ENCODE measurements at regions not wholly inside any gene's neighbourhood (a gene's known extent, or its start where the extent isn't known, plus 50 kb on each side); places are given as distances from the start of the nearest gene placed in this dataset.

DNA sequence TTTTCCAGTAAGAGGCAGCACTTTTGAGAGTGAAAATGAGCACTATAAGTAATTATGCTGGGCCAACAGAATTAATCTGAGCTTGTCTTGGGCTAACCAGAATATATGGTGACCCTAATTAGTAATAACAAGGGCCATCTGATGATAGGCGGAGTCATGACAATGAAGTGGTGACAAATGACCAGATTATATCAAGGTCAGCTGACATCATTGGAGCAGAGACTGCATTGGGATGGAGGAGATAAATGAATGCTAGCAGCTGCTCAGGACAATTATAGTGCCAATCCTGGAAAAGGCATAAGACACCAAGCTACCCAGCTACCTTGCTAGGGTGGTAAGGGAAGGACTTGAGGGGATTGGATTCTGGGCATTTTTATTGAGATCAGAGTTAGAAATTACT, 1548.7 kb downstream of the RPA4 start:
- TF ChIP-seq, protein P1, sequence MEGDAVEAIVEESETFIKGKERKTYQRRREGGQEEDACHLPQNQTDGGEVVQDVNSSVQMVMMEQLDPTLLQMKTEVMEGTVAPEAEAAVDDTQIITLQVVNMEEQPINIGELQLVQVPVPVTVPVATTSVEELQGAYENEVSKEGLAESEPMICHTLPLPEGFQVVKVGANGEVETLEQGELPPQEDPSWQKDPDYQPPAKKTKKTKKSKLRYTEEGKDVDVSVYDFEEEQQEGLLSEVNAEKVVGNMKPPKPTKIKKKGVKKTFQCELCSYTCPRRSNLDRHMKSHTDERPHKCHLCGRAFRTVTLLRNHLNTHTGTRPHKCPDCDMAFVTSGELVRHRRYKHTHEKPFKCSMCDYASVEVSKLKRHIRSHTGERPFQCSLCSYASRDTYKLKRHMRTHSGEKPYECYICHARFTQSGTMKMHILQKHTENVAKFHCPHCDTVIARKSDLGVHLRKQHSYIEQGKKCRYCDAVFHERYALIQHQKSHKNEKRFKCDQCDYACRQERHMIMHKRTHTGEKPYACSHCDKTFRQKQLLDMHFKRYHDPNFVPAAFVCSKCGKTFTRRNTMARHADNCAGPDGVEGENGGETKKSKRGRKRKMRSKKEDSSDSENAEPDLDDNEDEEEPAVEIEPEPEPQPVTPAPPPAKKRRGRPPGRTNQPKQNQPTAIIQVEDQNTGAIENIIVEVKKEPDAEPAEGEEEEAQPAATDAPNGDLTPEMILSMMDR (IDR thresholded peaks at IDR 0.05 in 2 of 3, conservative IDR thresholded peaks at IDR 0.05 in 1 of 3; ENCODE audit: insufficient read depth in 2 of 3, low read depth in 1 of 3, low read length in 3 of 3), result no peak
- no peak for TF ChIP-seq FOXM1 (IDR thresholded peaks at IDR 0.05; ENCODE audit: low read depth)
- no peak for TF ChIP-seq FOXM1 (CRISPR knock-in tag; IDR thresholded peaks at IDR 0.05; ENCODE audit: low read depth)
- TF ChIP-seq, protein P2, sequence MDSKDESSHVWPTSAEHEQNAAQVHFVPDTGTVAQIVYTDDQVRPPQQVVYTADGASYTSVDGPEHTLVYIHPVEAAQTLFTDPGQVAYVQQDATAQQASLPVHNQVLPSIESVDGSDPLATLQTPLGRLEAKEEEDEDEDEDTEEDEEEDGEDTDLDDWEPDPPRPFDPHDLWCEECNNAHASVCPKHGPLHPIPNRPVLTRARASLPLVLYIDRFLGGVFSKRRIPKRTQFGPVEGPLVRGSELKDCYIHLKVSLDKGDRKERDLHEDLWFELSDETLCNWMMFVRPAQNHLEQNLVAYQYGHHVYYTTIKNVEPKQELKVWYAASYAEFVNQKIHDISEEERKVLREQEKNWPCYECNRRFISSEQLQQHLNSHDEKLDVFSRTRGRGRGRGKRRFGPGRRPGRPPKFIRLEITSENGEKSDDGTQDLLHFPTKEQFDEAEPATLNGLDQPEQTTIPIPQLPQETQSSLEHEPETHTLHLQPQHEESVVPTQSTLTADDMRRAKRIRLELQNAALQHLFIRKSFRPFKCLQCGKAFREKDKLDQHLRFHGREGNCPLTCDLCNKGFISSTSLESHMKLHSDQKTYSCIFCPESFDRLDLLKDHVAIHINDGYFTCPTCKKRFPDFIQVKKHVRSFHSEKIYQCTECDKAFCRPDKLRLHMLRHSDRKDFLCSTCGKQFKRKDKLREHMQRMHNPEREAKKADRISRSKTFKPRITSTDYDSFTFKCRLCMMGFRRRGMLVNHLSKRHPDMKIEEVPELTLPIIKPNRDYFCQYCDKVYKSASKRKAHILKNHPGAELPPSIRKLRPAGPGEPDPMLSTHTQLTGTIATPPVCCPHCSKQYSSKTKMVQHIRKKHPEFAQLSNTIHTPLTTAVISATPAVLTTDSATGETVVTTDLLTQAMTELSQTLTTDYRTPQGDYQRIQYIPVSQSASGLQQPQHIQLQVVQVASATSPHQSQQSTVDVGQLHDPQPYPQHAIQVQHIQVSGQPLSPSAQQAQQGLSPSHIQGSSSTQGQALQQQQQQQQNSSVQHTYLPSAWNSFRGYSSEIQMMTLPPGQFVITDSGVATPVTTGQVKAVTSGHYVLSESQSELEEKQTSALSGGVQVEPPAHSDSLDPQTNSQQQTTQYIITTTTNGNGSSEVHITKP (IDR thresholded peaks at IDR 0.05; ENCODE audit: partially characterized antibody), result no peak
- TF ChIP-seq YY1 (IDR thresholded peaks at IDR 0.05; ENCODE audit: borderline replicate concordance in 1 of 3, control insufficient read depth in 1 of 3, extremely low read depth in 1 of 3, insufficient read depth in 3 of 3, insufficient read length in 1 of 3, insufficient replicate concordance in 2 of 3, low read depth in 1 of 3, low read length in 2 of 3), result no peak
- no peak for TF ChIP-seq RFX5 (IDR thresholded peaks at IDR 0.05; ENCODE audit: low read depth, low read length)
- no peak for TF ChIP-seq CHD1 (IDR thresholded peaks at IDR 0.05; ENCODE audit: low read length)
- no peak for TF ChIP-seq NR2F6 (CRISPR knock-in tag; IDR thresholded peaks at IDR 0.05)
- TF ChIP-seq MXI1 (IDR thresholded peaks at IDR 0.05; ENCODE audit: low read depth, low read length), result no peak
- TF ChIP-seq MYC (IDR thresholded peaks at IDR 0.05; ENCODE audit: low read depth, low read length), result no peak
- TF ChIP-seq MYC (CRISPR knock-in tag; IDR thresholded peaks at IDR 0.05; ENCODE audit: borderline replicate concordance, low read depth), result no peak
- TF ChIP-seq EZH2 (IDR thresholded peaks at IDR 0.05; ENCODE audit: borderline replicate concordance, low read depth, low read length), result no peak
- TF ChIP-seq CBX8 (IDR thresholded peaks at IDR 0.05; ENCODE audit: borderline replicate concordance, extremely low read depth, low read depth, low read length, poor library complexity, severe bottlenecking), result no peak
- TF ChIP-seq, protein P3, sequence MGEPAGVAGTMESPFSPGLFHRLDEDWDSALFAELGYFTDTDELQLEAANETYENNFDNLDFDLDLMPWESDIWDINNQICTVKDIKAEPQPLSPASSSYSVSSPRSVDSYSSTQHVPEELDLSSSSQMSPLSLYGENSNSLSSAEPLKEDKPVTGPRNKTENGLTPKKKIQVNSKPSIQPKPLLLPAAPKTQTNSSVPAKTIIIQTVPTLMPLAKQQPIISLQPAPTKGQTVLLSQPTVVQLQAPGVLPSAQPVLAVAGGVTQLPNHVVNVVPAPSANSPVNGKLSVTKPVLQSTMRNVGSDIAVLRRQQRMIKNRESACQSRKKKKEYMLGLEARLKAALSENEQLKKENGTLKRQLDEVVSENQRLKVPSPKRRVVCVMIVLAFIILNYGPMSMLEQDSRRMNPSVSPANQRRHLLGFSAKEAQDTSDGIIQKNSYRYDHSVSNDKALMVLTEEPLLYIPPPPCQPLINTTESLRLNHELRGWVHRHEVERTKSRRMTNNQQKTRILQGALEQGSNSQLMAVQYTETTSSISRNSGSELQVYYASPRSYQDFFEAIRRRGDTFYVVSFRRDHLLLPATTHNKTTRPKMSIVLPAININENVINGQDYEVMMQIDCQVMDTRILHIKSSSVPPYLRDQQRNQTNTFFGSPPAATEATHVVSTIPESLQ (CRISPR knock-in tag; IDR thresholded peaks at IDR 0.05), result no peak
- TF ChIP-seq SMAD4 (CRISPR knock-in tag; conservative IDR thresholded peaks at IDR 0.05), result no peak
